ENCODE measurements at regions not wholly inside any gene's neighbourhood (a gene's known extent, or its start where the extent isn't known, plus 50 kb on each side); places are given as distances from the start of the nearest gene placed in this dataset.

- Histone ChIP-seq H3K9me3 (ENCODE audit: control insufficient read depth in 2 of 2, low read length in 2 of 2) (no peaks in the 10 kb centered on the region), H3K27me3 (ENCODE audit: control insufficient read depth in 2 of 2, insufficient read depth in 2 of 2, low read length in 2 of 2) (no peaks in the 10 kb centered on the region), H3K27ac (ENCODE audit: low read depth in 2 of 2, low read length in 2 of 2) (no peak overlapping the region), H3K4me3 (ENCODE audit: low read length in 2 of 2) (no peak overlapping the region), H3K4me1 (ENCODE audit: control insufficient read depth in 2 of 2, insufficient read depth in 2 of 2, low read length in 2 of 2) (no peaks in the 10 kb centered on the region), H3K9ac (ENCODE audit: low read depth in 1 of 2, low read length in 2 of 2) (no peak overlapping the region), H3K36me3 (ENCODE audit: control insufficient read depth in 2 of 2, insufficient read depth in 2 of 2, low read length in 2 of 2) (no peaks in the 10 kb centered on the region)
Measured at GRCh38 chr14:88995437-88996198, 171.2 kb downstream of the TTC8 start.

GRCh38 chr14:88998027-88998426 lies 173.6 kb downstream of the TTC8 start:
- no peak overlapping the region for H3K4me3 ChIP-seq (ENCODE audit: low read length in 2 of 2)
- H3K36me3 ChIP-seq (ENCODE audit: control insufficient read depth in 2 of 2, insufficient read depth in 2 of 2, low read length in 2 of 2) = no peaks in the 10 kb centered on the region
- no peaks in the 10 kb centered on the region for H3K4me1 ChIP-seq (ENCODE audit: control insufficient read depth in 2 of 2, insufficient read depth in 2 of 2, low read length in 2 of 2)
- no peak overlapping the region for H3K27ac ChIP-seq (ENCODE audit: low read depth in 2 of 2, low read length in 2 of 2)
- no peaks in the 10 kb centered on the region for H3K9me3 ChIP-seq (ENCODE audit: control insufficient read depth in 2 of 2, low read length in 2 of 2)
- no peaks in the 10 kb centered on the region for H3K27me3 ChIP-seq (ENCODE audit: control insufficient read depth in 2 of 2, insufficient read depth in 2 of 2, low read length in 2 of 2)
- no peak overlapping the region for H3K9ac ChIP-seq (ENCODE audit: low read depth in 1 of 2, low read length in 2 of 2)

- Histone ChIP-seq H3K9ac (ENCODE audit: low read depth in 1 of 2, low read length in 2 of 2) (no peak overlapping the region), H3K4me1 (ENCODE audit: control insufficient read depth in 2 of 2, insufficient read depth in 2 of 2, low read length in 2 of 2) (no peaks in the 10 kb centered on the region), H3K36me3 (ENCODE audit: control insufficient read depth in 2 of 2, insufficient read depth in 2 of 2, low read length in 2 of 2) (no peaks in the 10 kb centered on the region), H3K4me3 (ENCODE audit: low read length in 2 of 2) (no peak overlapping the region), H3K27me3 (ENCODE audit: control insufficient read depth in 2 of 2, insufficient read depth in 2 of 2, low read length in 2 of 2) (no peaks in the 10 kb centered on the region), H3K9me3 (ENCODE audit: control insufficient read depth in 2 of 2, low read length in 2 of 2) (no peaks in the 10 kb centered on the region), H3K27ac (ENCODE audit: low read depth in 2 of 2, low read length in 2 of 2) (no peak overlapping the region)
Measured at GRCh38 chr14:88999137-88999536, 174.7 kb downstream of the TTC8 start.

GRCh38 chr14:89000007-89000942 lies 175.8 kb downstream of the TTC8 start:
- Histone ChIP-seq H3K4me1 (ENCODE audit: control insufficient read depth in 2 of 2, insufficient read depth in 2 of 2, low read length in 2 of 2) (no peaks in the 10 kb centered on the region), H3K27me3 (ENCODE audit: control insufficient read depth in 2 of 2, insufficient read depth in 2 of 2, low read length in 2 of 2) (no peaks in the 10 kb centered on the region), H3K9ac (ENCODE audit: low read depth in 1 of 2, low read length in 2 of 2) (no peak overlapping the region), H3K27ac (ENCODE audit: low read depth in 2 of 2, low read length in 2 of 2) (no peak overlapping the region), H3K36me3 (ENCODE audit: control insufficient read depth in 2 of 2, insufficient read depth in 2 of 2, low read length in 2 of 2) (no peaks in the 10 kb centered on the region), H3K9me3 (ENCODE audit: control insufficient read depth in 2 of 2, low read length in 2 of 2) (no peaks in the 10 kb centered on the region), H3K4me3 (ENCODE audit: low read length in 2 of 2) (no peak overlapping the region)

GRCh38 chr14:89004166-89004565 lies 179.7 kb downstream of the TTC8 start:
- Histone ChIP-seq H3K4me1 (ENCODE audit: control insufficient read depth in 2 of 2, insufficient read depth in 2 of 2, low read length in 2 of 2) (no peaks in the 10 kb centered on the region), H3K27ac (ENCODE audit: low read depth in 2 of 2, low read length in 2 of 2) (no peak overlapping the region), H3K4me3 (ENCODE audit: low read length in 2 of 2) (no peak overlapping the region), H3K9me3 (ENCODE audit: control insufficient read depth in 2 of 2, low read length in 2 of 2) (no peaks in the 10 kb centered on the region), H3K36me3 (ENCODE audit: control insufficient read depth in 2 of 2, insufficient read depth in 2 of 2, low read length in 2 of 2) (no peaks in the 10 kb centered on the region), H3K9ac (ENCODE audit: low read depth in 1 of 2, low read length in 2 of 2) (no peak overlapping the region), H3K27me3 (ENCODE audit: control insufficient read depth in 2 of 2, insufficient read depth in 2 of 2, low read length in 2 of 2) (no peaks in the 10 kb centered on the region)

GRCh38 chr14:89007906-89008305 lies 183.5 kb downstream of the TTC8 start:
- Histone ChIP-seq H3K4me3 (ENCODE audit: low read length in 2 of 2) (no peak overlapping the region), H3K4me1 (ENCODE audit: control insufficient read depth in 2 of 2, insufficient read depth in 2 of 2, low read length in 2 of 2) (no peaks in the 10 kb centered on the region), H3K9ac (ENCODE audit: low read depth in 1 of 2, low read length in 2 of 2) (no peak overlapping the region), H3K9me3 (ENCODE audit: control insufficient read depth in 2 of 2, low read length in 2 of 2) (no peaks in the 10 kb centered on the region), H3K36me3 (ENCODE audit: control insufficient read depth in 2 of 2, insufficient read depth in 2 of 2, low read length in 2 of 2) (no peaks in the 10 kb centered on the region), H3K27me3 (ENCODE audit: control insufficient read depth in 2 of 2, insufficient read depth in 2 of 2, low read length in 2 of 2) (no peaks in the 10 kb centered on the region), H3K27ac (ENCODE audit: low read depth in 2 of 2, low read length in 2 of 2) (no peak overlapping the region)

GRCh38 chr14:89011355-89012281 lies 187.2 kb downstream of the TTC8 start:
- Histone ChIP-seq H3K9ac (ENCODE audit: low read depth in 1 of 2, low read length in 2 of 2) (peak overlapping the region in 1 of 2 donors; percentile 53), H3K4me1 (ENCODE audit: control insufficient read depth in 2 of 2, insufficient read depth in 2 of 2, low read length in 2 of 2) (no peaks in the 10 kb centered on the region), H3K36me3 (ENCODE audit: control insufficient read depth in 2 of 2, insufficient read depth in 2 of 2, low read length in 2 of 2) (no peaks in the 10 kb centered on the region), H3K9me3 (ENCODE audit: control insufficient read depth in 2 of 2, low read length in 2 of 2) (no peaks in the 10 kb centered on the region), H3K27ac (ENCODE audit: low read depth in 2 of 2, low read length in 2 of 2) (peak overlapping the region; percentile 71 to 74), H3K4me3 (ENCODE audit: low read length in 2 of 2) (peak overlapping the region; percentile 71 to 73), H3K27me3 (ENCODE audit: control insufficient read depth in 2 of 2, insufficient read depth in 2 of 2, low read length in 2 of 2) (no peaks in the 10 kb centered on the region)

GRCh38 chr14:89012282-89013097 lies 188.0 kb downstream of the TTC8 start:
- Histone ChIP-seq H3K4me3 (ENCODE audit: low read length in 2 of 2) (peak overlapping the region; percentile 71 to 73), H3K4me1 (ENCODE audit: control insufficient read depth in 2 of 2, insufficient read depth in 2 of 2, low read length in 2 of 2) (no peaks in the 10 kb centered on the region), H3K27me3 (ENCODE audit: control insufficient read depth in 2 of 2, insufficient read depth in 2 of 2, low read length in 2 of 2) (no peaks in the 10 kb centered on the region), H3K9me3 (ENCODE audit: control insufficient read depth in 2 of 2, low read length in 2 of 2) (no peaks in the 10 kb centered on the region), H3K27ac (ENCODE audit: low read depth in 2 of 2, low read length in 2 of 2) (peak overlapping the region; percentile 71 to 74), H3K9ac (ENCODE audit: low read depth in 1 of 2, low read length in 2 of 2) (peak overlapping the region in 1 of 2 donors; percentile 53), H3K36me3 (ENCODE audit: control insufficient read depth in 2 of 2, insufficient read depth in 2 of 2, low read length in 2 of 2) (no peaks in the 10 kb centered on the region)

GRCh38 chr14:89013098-89013504 lies 188.7 kb downstream of the TTC8 start:
- H3K9ac ChIP-seq (ENCODE audit: low read depth in 1 of 2, low read length in 2 of 2) = no peak overlapping the region
- peak overlapping the region; percentile 71 to 73 for H3K4me3 ChIP-seq (ENCODE audit: low read length in 2 of 2)
- H3K9me3 ChIP-seq (ENCODE audit: control insufficient read depth in 2 of 2, low read length in 2 of 2) = no peaks in the 10 kb centered on the region
- no peaks in the 10 kb centered on the region for H3K4me1 ChIP-seq (ENCODE audit: control insufficient read depth in 2 of 2, insufficient read depth in 2 of 2, low read length in 2 of 2)
- peak overlapping the region in 1 of 2 donors; percentile 71 for H3K27ac ChIP-seq (ENCODE audit: low read depth in 2 of 2, low read length in 2 of 2)
- no peaks in the 10 kb centered on the region for H3K36me3 ChIP-seq (ENCODE audit: control insufficient read depth in 2 of 2, insufficient read depth in 2 of 2, low read length in 2 of 2)
- no peaks in the 10 kb centered on the region for H3K27me3 ChIP-seq (ENCODE audit: control insufficient read depth in 2 of 2, insufficient read depth in 2 of 2, low read length in 2 of 2)

Data from mucosa of rectum (tissue), 2 donors.